Activated naive CD4-positive, alpha-beta T cell treated with anti-CD3 and anti-CD28 coated beads, Interleukin-2, amount 50 U/mL, for 72 hours (primary cell): ENCODE measurements at regions not wholly inside any gene's neighbourhood (a gene's known extent, or its start where the extent isn't known, plus 50 kb on each side); places are given as distances from the start of the nearest gene placed in this dataset.

ENCODE experiments used
- ATAC-seq, 2 donors: fragments of 150-1000 bp; cut with Tn5 transposase; 2 replicates each; pipeline ENCODE4 v1.10.0; 2021; ENCODE audit warnings: mild to moderate bottlenecking in 2 of 2, moderate library complexity in 2 of 2
- DNase-seq, 2 donors: peaks; one replicate each; pipeline ENCODE4 v3.0.0; 2021 to 2022; ENCODE audit warnings: low spot score in 2 of 2
- H3K27ac Mint-ChIP-seq, 2 donors: one replicate each; pipeline ENCODE4 v1.8.0; 2022; ENCODE audit warnings: mild to moderate bottlenecking in 2 of 2, mixed read lengths in 2 of 2
- H3K36me3 Mint-ChIP-seq, 2 donors: one replicate each; pipeline ENCODE4 v1.8.0; 2022; ENCODE audit warnings: mixed read lengths in 2 of 2
- H3K9me3 Mint-ChIP-seq, 2 donors: one replicate each; pipeline ENCODE4 v1.8.0; 2022; ENCODE audit warnings: mixed read lengths in 2 of 2

DNA sequence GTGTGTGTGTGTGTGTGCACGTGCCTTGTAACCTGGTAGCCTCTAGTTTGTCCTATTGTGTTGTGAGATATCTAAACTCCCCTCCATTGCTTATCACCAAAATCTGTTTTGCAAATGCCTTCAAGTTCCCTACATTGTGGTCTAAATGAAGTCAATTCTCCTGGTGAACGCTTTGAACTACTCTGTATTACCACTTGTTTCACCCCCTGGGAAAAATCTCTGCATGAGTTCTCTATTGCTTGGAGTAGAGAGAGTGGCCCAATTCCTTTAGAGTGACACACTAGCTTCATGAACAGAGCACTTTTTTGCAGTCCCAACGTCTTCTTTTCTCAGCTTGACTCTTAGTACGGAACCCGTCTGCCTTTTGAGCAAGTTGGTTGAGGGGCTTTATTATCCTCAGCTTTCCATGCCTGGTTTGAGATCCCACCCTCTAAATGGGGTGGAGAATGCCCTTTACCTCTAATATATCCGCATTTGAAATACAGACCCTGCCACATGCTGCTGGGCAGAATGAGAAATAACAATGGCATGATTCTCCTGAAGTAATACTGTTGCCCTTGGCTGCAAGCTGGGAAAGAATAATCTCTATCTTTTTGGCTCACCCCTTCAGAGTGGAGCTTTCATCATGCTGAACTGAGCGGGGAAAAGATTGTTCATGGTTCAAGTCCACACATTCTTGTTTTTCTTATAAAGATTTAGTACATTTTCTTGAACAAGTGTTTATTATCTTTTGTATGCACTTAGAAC lies 2545.3 kb downstream of the PCDH9 start:
- peaks cover 11 to 32% of the 10 kb centered on the region in 2 donors for H3K9me3 Mint-ChIP-seq
- peaks cover 0 to 7% of the 10 kb centered on the region in 2 donors for H3K36me3 Mint-ChIP-seq
- DNase-seq: no peak
- no peak overlapping the region for H3K27ac Mint-ChIP-seq
- no peak for ATAC-seq

DNA sequence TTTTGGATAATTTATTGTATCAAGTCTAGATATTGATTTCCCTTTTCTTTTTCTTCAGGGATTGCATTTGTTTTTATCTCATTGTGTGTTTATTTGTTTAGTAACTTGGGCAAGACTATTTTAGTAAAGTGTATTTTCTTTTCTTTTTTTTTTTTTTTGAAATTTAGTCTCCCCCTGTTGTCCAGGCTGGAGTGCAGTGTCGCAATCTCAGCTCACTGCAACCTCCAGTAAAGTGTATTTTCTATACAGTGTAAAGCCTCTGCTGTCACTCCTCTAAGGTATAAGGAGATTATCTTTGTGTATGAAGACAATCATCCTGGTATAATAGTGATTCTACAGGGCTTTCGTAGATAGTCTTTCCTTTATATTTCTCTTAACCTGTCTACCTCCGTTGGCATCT lies 2546.0 kb downstream of the PCDH9 start:
- Mint-ChIP-seq H3K27ac (no peak overlapping the region), H3K36me3 (peaks cover 0 to 7% of the 10 kb centered on the region in 2 donors), H3K9me3 (peaks cover 11 to 32% of the 10 kb centered on the region in 2 donors)
- ATAC-seq: no peak
- no peak for DNase-seq

DNA sequence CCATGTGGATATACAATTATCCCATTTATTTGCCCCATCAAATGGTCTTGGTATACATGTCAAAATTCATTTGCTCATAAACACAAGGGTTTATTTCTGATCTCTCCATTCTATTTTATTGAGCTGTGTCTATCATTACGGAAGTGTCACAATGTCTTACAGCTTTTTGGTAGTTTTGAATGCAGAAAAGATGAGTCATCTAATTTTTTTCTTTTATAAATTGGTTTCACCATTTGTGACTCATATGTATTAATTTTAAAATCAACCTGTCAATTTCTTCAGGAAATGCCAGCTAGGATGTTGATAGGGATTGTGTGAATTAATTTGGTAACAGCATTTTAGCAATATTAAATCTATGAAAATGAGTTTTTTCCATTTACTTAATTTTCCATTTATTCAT lies 2549.4 kb downstream of the PCDH9 start:
- no peak for ATAC-seq
- Mint-ChIP-seq H3K9me3 (peaks cover 11 to 21% of the 10 kb centered on the region in 2 donors), H3K36me3 (peaks cover 0 to 7% of the 10 kb centered on the region in 2 donors), H3K27ac (no peak overlapping the region)
- no peak for DNase-seq

DNA sequence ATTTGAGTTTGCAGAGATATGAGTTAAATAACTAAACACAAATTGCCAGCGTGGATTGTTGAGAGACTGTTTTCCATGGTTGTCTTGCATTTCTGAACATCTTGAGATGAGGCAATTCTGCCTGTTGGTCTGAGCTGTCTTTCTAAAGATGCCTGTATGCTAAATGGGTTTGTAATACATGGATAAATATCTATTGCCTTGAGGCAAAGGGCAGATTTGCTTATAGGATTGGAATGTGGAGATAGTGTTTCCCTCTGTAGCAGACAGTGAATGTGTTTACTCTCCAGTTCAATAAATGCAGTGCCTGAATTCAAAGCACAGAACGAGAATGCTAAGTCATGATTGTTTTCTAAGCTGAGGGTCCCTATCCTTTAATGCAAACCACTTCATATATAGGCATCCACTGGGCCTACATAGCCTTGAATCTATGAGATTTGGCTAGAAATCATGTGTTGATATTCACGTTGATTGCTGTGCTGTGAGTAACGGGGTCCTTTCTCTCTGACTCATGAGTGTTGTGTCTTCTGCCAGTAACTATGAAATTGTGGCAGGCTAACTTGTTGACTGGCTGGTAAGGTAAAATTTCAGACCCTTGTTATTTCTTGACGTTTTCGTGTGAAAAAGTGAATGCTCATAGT lies 2554.8 kb downstream of the PCDH9 start:
- Mint-ChIP-seq H3K36me3 (no peaks in the 10 kb centered on the region), H3K9me3 (peaks cover 12 to 17% of the 10 kb centered on the region in 2 donors)
- no peak for ATAC-seq

DNA sequence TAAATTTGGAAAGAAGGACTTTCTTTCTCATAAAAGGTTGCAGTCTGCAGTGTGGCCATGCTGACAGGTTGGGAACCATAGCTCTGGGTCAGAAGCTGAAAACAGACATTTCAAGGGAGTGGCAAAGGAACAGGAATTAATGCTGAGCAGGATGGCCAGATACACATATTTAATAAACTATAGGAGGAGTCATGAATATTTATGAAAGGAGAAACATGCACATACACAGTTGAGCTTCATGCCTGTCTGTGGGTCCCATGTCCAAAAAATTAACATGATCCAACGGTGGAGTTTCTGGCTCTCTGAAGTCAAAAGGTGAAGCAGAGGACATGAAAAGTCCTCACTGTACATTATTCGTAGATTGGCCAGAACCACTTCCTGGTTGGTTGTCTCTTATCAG lies 2556.0 kb downstream of the PCDH9 start:
- no peaks in the 10 kb centered on the region for H3K36me3 Mint-ChIP-seq
- DNase-seq (no peak), ATAC-seq (no peak)
- peaks cover 15 to 17% of the 10 kb centered on the region in 2 donors for H3K9me3 Mint-ChIP-seq
- no peak overlapping the region for H3K27ac Mint-ChIP-seq

More for the DNA sequence above, 2554.8 kb downstream of the PCDH9 start:
- no peak overlapping the region for H3K27ac Mint-ChIP-seq
- no peak for DNase-seq

DNA sequence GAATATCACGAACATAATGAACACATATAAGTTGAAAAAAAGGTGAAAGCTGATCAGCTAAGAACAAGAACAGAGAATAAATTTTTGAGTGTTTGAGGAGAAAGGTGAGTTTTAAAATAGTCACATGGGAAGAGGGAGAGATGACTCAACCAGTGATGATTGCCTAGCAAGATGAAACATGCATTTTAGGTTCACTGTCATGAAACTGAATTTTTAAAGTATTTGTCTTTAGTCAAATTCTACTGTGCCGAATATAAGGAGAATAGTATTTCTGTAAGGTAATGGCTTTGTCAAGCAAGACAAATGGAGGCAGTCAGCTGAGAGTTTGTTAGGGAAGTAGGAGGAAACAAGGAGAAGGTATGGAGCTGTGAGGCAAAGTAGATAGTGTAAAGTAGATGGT lies 2557.4 kb downstream of the PCDH9 start:
- H3K9me3 Mint-ChIP-seq: peaks cover 23 to 27% of the 10 kb centered on the region in 2 donors
- ATAC-seq (no peak), DNase-seq (no peak)
- H3K27ac Mint-ChIP-seq: no peak overlapping the region
- no peaks in the 10 kb centered on the region for H3K36me3 Mint-ChIP-seq

DNA sequence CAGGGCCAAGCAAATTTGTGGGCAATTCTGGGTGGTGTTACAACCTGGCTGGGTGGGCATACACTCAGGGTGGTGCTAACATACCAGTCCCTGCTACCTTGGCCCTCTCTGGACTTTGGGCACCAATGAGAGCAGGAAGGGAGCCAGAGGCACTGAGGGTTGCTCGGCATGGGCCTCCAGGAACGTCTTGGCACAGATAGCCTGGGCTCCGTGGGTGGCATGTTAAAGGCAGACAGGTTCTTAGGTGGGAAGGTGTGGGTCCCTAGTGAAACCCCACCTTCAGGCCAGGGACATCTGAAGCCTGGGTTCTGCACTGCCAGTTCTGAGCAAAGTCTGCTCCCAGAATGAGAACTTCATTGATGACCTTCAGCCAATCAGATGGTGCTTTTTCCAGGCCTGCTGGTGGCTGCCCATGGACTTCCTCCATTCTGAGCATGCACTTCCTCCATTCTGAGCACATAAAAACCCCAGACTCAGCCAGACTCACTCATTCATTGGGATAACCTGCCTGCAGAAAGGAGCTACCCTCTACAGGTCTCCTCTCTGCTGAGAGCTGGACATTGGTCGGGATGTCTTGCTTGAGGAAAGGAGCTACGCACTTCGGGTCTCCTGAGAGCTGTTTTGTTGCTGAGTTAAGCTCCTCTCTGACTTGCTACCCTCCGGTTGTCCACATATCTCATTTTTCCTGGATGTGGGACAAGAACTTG lies 2567.1 kb downstream of the PCDH9 start:
- H3K36me3 Mint-ChIP-seq: no peaks in the 10 kb centered on the region
- ATAC-seq (no peak), DNase-seq (no peak)
- peaks cover 8 to 9% of the 10 kb centered on the region in 2 donors for H3K9me3 Mint-ChIP-seq
- H3K27ac Mint-ChIP-seq: no peak overlapping the region

DNA sequence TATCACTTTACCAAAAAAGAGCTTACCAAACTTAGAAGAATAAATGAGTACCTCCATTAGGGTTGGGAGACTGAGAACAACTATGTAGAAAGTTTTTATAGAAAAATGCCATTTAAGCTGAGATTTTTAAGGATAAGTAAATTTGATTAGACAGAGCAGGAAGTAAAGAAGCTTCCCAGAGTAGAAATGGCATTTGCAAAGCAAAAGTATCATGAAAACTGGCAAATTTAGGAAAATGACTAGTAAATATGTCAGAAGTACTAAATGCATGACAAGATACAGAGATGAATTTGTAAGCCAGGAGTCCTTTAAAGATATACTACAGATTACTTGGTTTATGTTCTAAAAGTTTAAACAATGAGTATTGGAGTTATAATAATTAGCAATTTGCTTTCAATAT lies 2581.8 kb downstream of the PCDH9 start:
- peaks cover 16% of the 10 kb centered on the region in 2 donors for H3K9me3 Mint-ChIP-seq
- no peak overlapping the region for H3K27ac Mint-ChIP-seq
- ATAC-seq (no peak), DNase-seq (no peak)
- no peaks in the 10 kb centered on the region for H3K36me3 Mint-ChIP-seq

DNA sequence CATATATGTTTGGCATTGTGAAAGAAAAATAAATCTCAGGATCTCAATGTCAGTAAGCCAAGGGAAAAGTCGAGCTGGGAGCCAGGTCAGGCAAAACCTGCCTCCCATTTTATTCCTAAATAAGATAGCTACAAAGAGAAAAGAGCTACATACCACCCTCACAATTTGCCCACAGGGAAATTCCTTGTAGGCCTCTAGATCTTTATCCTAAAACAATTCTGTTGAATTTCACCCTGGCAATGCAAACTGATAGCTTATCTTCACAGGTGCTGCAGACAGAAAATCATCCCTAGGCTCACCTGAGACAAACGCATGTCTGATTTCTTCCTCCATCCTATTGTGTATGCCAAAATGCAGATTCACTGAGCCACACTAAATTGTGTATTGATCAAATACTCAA lies 2587.1 kb downstream of the PCDH9 start:
- peaks cover 20 to 25% of the 10 kb centered on the region in 2 donors for H3K9me3 Mint-ChIP-seq
- no peak overlapping the region for H3K27ac Mint-ChIP-seq
- DNase-seq: no peak
- H3K36me3 Mint-ChIP-seq: no peaks in the 10 kb centered on the region
- no peak for ATAC-seq

DNA sequence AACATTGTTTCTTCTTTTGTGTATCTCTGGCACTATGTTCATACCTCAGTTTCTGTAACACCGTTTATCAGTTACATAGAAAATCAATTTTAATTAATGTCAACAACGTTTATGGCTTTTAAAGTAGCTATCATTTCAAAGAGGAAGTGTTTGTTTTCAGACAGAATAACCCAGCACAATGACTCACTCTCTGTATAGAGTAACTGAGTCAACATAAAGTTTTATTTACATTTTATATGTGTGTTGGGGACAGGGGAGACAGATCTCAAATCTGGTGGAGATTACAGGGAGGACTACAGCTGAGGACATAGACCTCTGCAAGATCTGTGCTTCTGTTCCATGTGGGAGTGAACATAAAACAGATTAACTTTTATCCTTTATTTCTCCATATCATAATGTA lies 2590.1 kb downstream of the PCDH9 start:
- Mint-ChIP-seq H3K36me3 (no peaks in the 10 kb centered on the region), H3K9me3 (peaks cover 25% of the 10 kb centered on the region in 2 donors), H3K27ac (no peak overlapping the region)
- DNase-seq (no peak), ATAC-seq (no peak)

DNA sequence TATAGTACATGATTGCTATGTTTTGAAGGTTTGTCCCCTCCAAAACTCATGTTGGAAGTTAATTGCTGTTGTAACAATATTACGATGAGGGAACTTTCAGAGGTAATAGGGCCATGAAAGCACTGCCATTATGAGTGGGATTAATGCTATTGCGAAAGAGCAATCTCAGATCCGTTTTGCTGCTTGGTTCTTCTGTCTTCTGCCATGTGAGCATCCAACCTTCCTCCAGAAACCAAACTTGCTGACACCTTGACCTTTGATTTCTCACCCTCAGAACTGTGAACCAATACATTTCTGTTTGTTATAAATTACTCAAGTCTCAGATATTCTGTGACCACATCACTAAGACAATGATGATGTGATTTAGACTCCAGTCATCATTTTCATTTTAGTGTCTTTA lies 2590.9 kb downstream of the PCDH9 start:
- H3K9me3 Mint-ChIP-seq: peaks cover 25% of the 10 kb centered on the region in 2 donors
- ATAC-seq (no peak), DNase-seq (no peak)
- H3K36me3 Mint-ChIP-seq: no peaks in the 10 kb centered on the region
- H3K27ac Mint-ChIP-seq: no peak overlapping the region

DNA sequence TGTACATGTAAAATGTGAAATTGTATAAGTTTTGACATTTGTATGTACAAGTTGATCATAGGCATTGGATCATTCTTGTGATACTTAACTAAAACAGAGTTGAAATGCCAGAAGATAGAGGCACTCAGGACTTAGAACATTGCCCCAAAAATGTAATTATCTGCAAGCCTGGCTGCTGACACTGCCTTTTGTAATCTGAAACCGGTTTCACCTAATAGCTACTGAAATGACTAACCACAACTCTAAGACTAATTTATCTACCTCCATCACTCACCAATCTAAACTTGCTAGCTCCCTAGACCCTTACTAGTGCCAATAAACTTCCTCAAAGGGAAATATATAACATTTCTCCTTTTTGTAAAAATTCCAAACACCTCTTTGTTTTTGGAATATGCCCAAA lies 2596.2 kb downstream of the PCDH9 start:
- H3K36me3 Mint-ChIP-seq: no peaks in the 10 kb centered on the region
- ATAC-seq (no peak), DNase-seq (no peak)
- H3K27ac Mint-ChIP-seq: no peak overlapping the region
- peaks cover 13 to 21% of the 10 kb centered on the region in 2 donors for H3K9me3 Mint-ChIP-seq

DNA sequence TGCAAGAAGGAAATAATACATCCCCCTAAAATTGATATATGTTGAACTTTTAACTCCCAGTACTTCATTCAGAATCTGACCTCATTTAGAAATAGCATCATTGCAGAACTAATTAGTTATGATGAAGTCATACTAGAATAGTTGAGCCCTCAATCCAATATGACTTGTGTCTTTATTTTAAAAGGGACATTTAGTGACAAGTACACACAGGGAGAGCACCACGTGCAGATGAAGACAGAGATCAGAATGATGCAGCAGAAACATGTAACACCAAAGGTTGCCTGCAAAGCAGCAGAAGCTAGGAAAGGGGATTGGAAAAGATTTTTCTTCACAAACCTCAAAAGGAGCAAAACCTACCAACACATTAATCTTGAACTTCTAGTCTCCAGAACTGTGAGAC lies 2602.5 kb downstream of the PCDH9 start:
- H3K36me3 Mint-ChIP-seq: no peaks in the 10 kb centered on the region
- H3K9me3 Mint-ChIP-seq: peaks cover 12 to 14% of the 10 kb centered on the region in 2 donors
- ATAC-seq: no peak
- no peak for DNase-seq
- H3K27ac Mint-ChIP-seq: no peak overlapping the region

DNA sequence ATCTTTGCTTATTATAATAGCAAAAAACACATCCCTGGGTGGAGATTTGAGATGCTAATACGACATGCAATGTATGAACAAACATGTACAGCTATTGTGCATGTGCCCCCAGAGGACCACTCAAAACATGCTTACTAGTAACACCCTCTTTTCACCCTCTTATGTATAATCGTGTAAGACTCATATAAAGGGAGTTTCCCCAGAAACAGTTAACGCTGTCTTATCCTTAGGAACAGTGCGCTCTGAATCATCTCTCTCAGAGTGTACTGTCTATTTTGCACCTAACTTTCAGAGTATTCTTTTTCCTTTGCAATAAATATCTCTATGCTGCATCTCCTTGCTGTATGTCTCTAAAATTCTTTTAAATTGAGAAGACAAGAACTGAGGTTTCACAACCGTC lies 2604.0 kb downstream of the PCDH9 start:
- Mint-ChIP-seq H3K9me3 (peaks cover 12 to 14% of the 10 kb centered on the region in 2 donors), H3K36me3 (no peaks in the 10 kb centered on the region), H3K27ac (no peak overlapping the region)
- no peak for ATAC-seq
- no peak for DNase-seq

DNA sequence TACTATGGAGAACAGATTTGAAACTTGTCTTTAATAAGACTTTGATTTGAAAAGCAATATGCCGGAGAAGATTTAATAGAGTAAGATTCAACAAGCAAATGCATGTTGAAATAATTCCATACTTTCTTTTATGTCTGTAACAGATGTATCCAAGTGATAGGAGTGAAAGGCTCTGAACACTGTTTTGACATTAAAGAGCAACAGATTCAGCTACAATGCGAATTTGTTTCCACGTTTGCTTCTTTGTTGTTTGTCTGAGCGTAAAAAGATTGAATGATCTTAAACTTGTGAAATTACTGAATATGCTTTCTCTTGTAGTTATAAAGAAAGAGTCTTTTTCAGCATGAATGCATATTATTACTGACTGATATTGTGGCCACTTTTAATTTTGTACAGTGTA lies 2612.9 kb downstream of the PCDH9 start:
- peaks cover 12% of the 10 kb centered on the region in 2 donors for H3K9me3 Mint-ChIP-seq
- no peak for DNase-seq
- H3K36me3 Mint-ChIP-seq: no peaks in the 10 kb centered on the region
- ATAC-seq: no peak
- no peak overlapping the region for H3K27ac Mint-ChIP-seq

DNA sequence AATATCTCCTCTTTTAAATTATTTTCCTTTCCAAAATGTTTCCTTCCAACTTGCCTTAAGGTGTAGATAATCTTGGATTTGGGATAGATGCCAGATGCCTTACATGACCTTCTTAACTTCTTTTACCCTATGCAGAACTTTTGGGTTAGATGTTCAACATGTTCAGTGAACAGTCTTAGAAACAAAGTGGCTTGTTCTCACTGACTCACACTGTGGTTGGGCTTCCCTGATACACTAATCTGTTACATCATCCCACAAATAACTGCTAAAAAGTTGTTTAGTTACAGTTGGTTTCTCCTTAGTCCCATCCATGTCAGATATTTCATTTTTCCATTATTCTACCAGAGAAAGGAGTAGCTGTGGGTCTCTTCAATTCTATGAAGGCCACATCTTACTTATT lies 2638.2 kb downstream of the PCDH9 start:
- no peak for DNase-seq
- no peak for ATAC-seq
- no peak overlapping the region for H3K27ac Mint-ChIP-seq
- peaks cover 0 to 6% of the 10 kb centered on the region in 2 donors for H3K36me3 Mint-ChIP-seq
- H3K9me3 Mint-ChIP-seq: peaks cover 17 to 21% of the 10 kb centered on the region in 2 donors

DNA sequence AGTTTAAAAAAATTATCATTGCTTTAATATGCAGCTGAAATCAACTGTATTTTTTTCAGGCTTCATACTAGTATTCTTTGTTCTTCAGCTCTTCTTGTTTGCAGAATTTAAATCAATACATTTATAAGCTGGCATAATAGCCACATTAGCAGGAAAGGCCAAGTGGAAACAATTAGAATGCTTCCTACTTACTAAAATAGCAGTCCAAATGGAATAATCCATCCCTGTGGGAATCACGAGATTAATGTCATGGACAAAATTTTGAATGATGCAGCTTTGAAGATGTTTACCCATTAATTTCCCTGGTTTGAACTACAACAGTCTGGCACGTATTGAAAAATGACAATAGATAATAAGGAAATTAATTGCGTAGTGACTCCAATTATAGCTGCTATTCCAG lies 2650.8 kb downstream of the PCDH9 start:
- peaks cover 0 to 16% of the 10 kb centered on the region in 2 donors for H3K9me3 Mint-ChIP-seq
- H3K36me3 Mint-ChIP-seq: no peaks in the 10 kb centered on the region
- ATAC-seq: no peak
- H3K27ac Mint-ChIP-seq: no peak overlapping the region
- no peak for DNase-seq
